ENCODE measurements at regions not wholly inside any gene's neighbourhood (a gene's known extent, or its start where the extent isn't known, plus 50 kb on each side); places are given as distances from the start of the nearest gene placed in this dataset.

GRCh38 chr14:104316121-104316722 lies 177.8 kb downstream of the KIF26A start (continued):
- TF ChIP-seq ELF1 (IDR thresholded peaks at IDR 0.05; ENCODE audit: borderline replicate concordance, low read depth), result no peak
- TF ChIP-seq SRF (IDR thresholded peaks at IDR 0.05; ENCODE audit: low read depth), result no peak
- TF ChIP-seq POLR2A (IDR thresholded peaks at IDR 0.05; ENCODE audit: borderline replicate concordance, extremely low read depth, insufficient read depth, insufficient read length), result no peak
- no peak for TF ChIP-seq JUND (IDR thresholded peaks at IDR 0.05)

- H2AFZ ChIP-seq (ENCODE audit: low read depth, low read length, poor library complexity, severe bottlenecking), result no peak overlapping the region
- no TSS peak for BruUV-seq (replicated peaks)
- H3K4me2 ChIP-seq (ENCODE audit: low read length), result no peak overlapping the region
- no peak overlapping the region for H3K27ac ChIP-seq (ENCODE audit: low read depth, low read length)
- intact Hi-C loops (cut with micrococcal nuclease), result no loop called here
- peaks cover 6% of the 10 kb centered on the region; the same call in 1 of the 2 replicates for H3K27me3 ChIP-seq (ENCODE audit: insufficient read depth, low read length)
- H3K9ac ChIP-seq (ENCODE audit: low read length), result no peak overlapping the region
- POLR2A ChIA-PET, result no interaction called here
- no peaks in the 10 kb centered on the region for H3K9me2 ChIP-seq (ENCODE audit: insufficient read depth)
- H3K9me3 ChIP-seq (ENCODE audit: control insufficient read depth in 1 of 2, insufficient read depth in 1 of 2, low read depth in 1 of 2, low read length in 2 of 2), result no peaks in the 10 kb centered on the region
- no peaks in the 10 kb centered on the region for H3K36me3 ChIP-seq (ENCODE audit: control insufficient read depth in 1 of 2, insufficient read depth in 2 of 2, low read length in 2 of 2)
- H3K79me2 ChIP-seq (ENCODE audit: insufficient read depth, low read length), result no peaks in the 10 kb centered on the region
- no peak for ATAC-seq
- TF ChIP-seq EGR1 (IDR thresholded peaks at IDR 0.05; ENCODE audit: low read depth) (no peak), SP1 (IDR thresholded peaks at IDR 0.05; ENCODE audit: low read depth) (no peak), REST (IDR thresholded peaks at IDR 0.05; ENCODE audit: low read depth) (no peak), SIN3A (IDR thresholded peaks at IDR 0.05; ENCODE audit: low read depth) (no peak), ZFX (IDR thresholded peaks at IDR 0.05) (no peak), CTCF (IDR thresholded peaks at IDR 0.05 in 2 of 3, conservative IDR thresholded peaks at IDR 0.05 in 1 of 3; ENCODE audit: borderline replicate concordance in 1 of 3, insufficient read depth in 1 of 3, low read depth in 2 of 3, low read length in 2 of 3) (no peak), CBX3 (IDR thresholded peaks at IDR 0.05; ENCODE audit: low read depth) (no peak), RAD21 (IDR thresholded peaks at IDR 0.05; ENCODE audit: low read depth) (no peak), POLR2A (IDR thresholded peaks at IDR 0.05; ENCODE audit: borderline replicate concordance, extremely low read depth, insufficient read depth, insufficient read length) (no peak), TCF7L2 (IDR thresholded peaks at IDR 0.05; ENCODE audit: borderline replicate concordance, extremely low read depth, insufficient read depth, insufficient read length) (no peak), ZBTB33 (IDR thresholded peaks at IDR 0.05; ENCODE audit: extremely low read depth, insufficient replicate concordance, low read length) (no peak), ELF1 (IDR thresholded peaks at IDR 0.05; ENCODE audit: borderline replicate concordance, low read depth) (no peak), ZNF274 (IDR thresholded peaks at IDR 0.05; ENCODE audit: low read depth, low read length) (no peak)
- no peak overlapping the region for H3K4me3 ChIP-seq (replicated peaks in 1 of 2; ENCODE audit: low read depth in 1 of 2, low read length in 2 of 2)
- H3K4me1 ChIP-seq (ENCODE audit: control insufficient read depth in 1 of 2, insufficient read depth in 2 of 2, low read length in 2 of 2), result no peaks in the 10 kb centered on the region
- no peak for DNase-seq (ENCODE audit: low read depth, low spot score)
- CTCF ChIA-PET, result no interaction called here
- no peaks in the 10 kb centered on the region for H4K20me1 ChIP-seq (ENCODE audit: insufficient read depth)
- RAD21 ChIA-PET (ENCODE audit: low non-redundant PET in 1 of 2, low total read pairs in 2 of 2, uncharacterized antibody in 2 of 2, unreplicated experiment in 2 of 2), result no interaction called here
Observed at GRCh38 chr14:104316723-104317491, 178.5 kb downstream of the KIF26A start.
